SK-N-MC (cell line): ENCODE measurements at regions not wholly inside any gene's neighbourhood (a gene's known extent, or its start where the extent isn't known, plus 50 kb on each side); places are given as distances from the start of the nearest gene placed in this dataset.
A peak's percentile ranks its signal among the peaks of the same experiment; 100 is the strongest.
"Not testable (repeated sequence)": the region's sequence is repeated elsewhere in the genome, so short reads cannot be mapped to it uniquely, and the experiment has no call there.

Source experiments
- DNase-seq: peaks from one replicate; pipeline ENCODE4 v3.0.0-alpha.2; 2011; ENCODE audit warnings: low read depth, low spot score
- H3K27ac ChIP-seq: fragments of 200-600 bp; sonication (generic); 2 replicates; pipeline ENCODE4 v1.5.1; 2016; ENCODE audit warnings: mixed run types
- H3K36me3 ChIP-seq: fragments of 200-600 bp; sonication (generic); 2 replicates; pipeline ENCODE4 v1.6.1; 2017; ENCODE audit warnings: antibody characterized with exemption, low read length, mixed read lengths; ENCODE audit not compliant: insufficient read depth
- H3K4me3 ChIP-seq: fragments of 200-600 bp; sonication (generic); 2 replicates; pipeline ENCODE4 v1.5.1; 2016
- H3K9ac ChIP-seq: fragments of 200-600 bp; sonication (generic); 2 replicates; pipeline ENCODE4 v1.8.0; 2017; ENCODE audit warnings: mixed run types, mixed read lengths; ENCODE audit not compliant: insufficient read length
- H3K9me3 ChIP-seq: fragments of 200-600 bp; sonication (generic); 2 replicates; pipeline ENCODE4 v1.6.1; 2017; ENCODE audit warnings: low read depth, mild to moderate bottlenecking, antibody characterized with exemption, low read length, moderate library complexity, mixed read lengths
- EZH2 ChIP-seq: fragments of 200-600 bp; sonication (generic); IDR thresholded peaks from one replicate; pipeline ENCODE4 v1.6.1; 2017; ENCODE audit warnings: antibody characterized with exemption
- FOXP2 ChIP-seq: optimal IDR thresholded peaks from 2 replicates; pipeline ENCODE3; 2011; ENCODE audit warnings: mild to moderate bottlenecking, moderate library complexity; ENCODE audit not compliant: insufficient read depth; ENCODE audit errors: extremely low read length, control extremely low read depth
- POLR2AphosphoS5 ChIP-seq: IDR thresholded peaks from 2 replicates; pipeline ENCODE4 v1.6.1; 2012; ENCODE audit warnings: mild to moderate bottlenecking, low read depth, low read length, borderline replicate concordance

- no peak for DNase-seq
- Histone ChIP-seq H3K9ac (no peak overlapping the region), H3K9me3 (no peaks in the 10 kb centered on the region; the same call in 1 of the 2 replicates), H3K27ac (no peak overlapping the region), H3K36me3 (no peaks in the 10 kb centered on the region), H3K4me3 (no peak overlapping the region)
- TF ChIP-seq EZH2 (no peak), POLR2AphosphoS5 (no peak), FOXP2 (no peak)
Observed at GRCh38 chr5:92629574-92629973, 951.4 kb downstream of the NR2F1-AS1 start.

- Histone ChIP-seq H3K27ac (no peak overlapping the region), H3K36me3 (no peaks in the 10 kb centered on the region), H3K9ac (no peak overlapping the region), H3K4me3 (no peak overlapping the region), H3K9me3 (no peaks in the 10 kb centered on the region; the same call in 1 of the 2 replicates)
- no peak for DNase-seq
- no peak for TF ChIP-seq FOXP2
- TF ChIP-seq POLR2AphosphoS5, result no peak
- TF ChIP-seq EZH2, result no peak
Observed at GRCh38 chr5:92629000-92629399, 952.0 kb downstream of the NR2F1-AS1 start.

DNA sequence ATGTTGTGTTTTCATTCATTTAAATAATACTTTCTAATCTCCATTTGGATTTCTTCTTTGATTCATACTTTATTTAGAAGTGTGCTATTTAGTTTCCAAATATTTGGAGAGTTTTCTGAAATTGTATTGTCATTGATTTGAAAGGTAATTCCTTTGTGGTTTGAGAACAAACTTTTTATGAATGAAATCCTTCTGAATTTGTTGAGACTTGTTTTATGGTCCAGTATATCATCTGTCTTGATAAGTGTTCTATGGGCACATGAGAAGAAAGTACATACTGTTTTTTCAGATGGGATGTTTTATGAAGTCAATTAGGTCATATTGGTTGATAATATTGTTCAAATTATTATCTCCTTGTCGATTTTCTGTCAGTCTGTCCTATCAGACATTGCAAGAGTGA lies 953.8 kb downstream of the NR2F1-AS1 start:
- H3K27ac ChIP-seq, result no peak overlapping the region
- H3K36me3 ChIP-seq, result no peaks in the 10 kb centered on the region
- no peak overlapping the region for H3K4me3 ChIP-seq
- H3K9ac ChIP-seq, result no peak overlapping the region
- DNase-seq, result no peak
- H3K9me3 ChIP-seq, result no peaks in the 10 kb centered on the region; the same call in 1 of the 2 replicates
- TF ChIP-seq FOXP2, result no peak
- TF ChIP-seq EZH2, result no peak
- TF ChIP-seq POLR2AphosphoS5, result no peak

GRCh38 chr5:92616085-92616484 lies 964.9 kb downstream of the NR2F1-AS1 start:
- Histone ChIP-seq H3K36me3 (no peaks in the 10 kb centered on the region), H3K27ac (no peak overlapping the region), H3K4me3 (no peak overlapping the region), H3K9me3 (peaks cover under 1% of the 10 kb centered on the region; the same call in 1 of the 2 replicates), H3K9ac (no peak overlapping the region)
- TF ChIP-seq POLR2AphosphoS5 (no peak), FOXP2 (no peak), EZH2 (no peak)
- no peak for DNase-seq

DNA sequence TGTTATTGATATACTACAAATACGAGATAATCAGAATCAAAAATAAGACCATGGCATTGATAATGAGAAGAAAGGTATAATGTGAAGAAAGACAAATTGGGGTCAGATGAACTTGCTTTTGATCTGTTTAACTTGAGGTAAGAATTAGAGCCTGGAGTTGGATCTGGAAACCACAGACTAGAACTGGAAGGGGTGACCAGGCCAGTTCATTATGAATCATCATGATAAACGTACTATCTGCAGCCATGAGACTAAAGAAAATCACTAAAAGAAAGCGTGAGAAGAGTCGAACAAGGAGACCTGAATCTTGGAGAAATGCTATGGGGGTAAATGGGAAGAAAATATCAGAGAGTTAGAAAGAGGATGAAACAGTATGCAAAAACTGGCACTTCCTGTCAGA lies 967.5 kb downstream of the NR2F1-AS1 start:
- TF ChIP-seq FOXP2, result no peak
- TF ChIP-seq POLR2AphosphoS5, result no peak
- no peak for TF ChIP-seq EZH2
- Histone ChIP-seq H3K4me3 (no peak overlapping the region), H3K27ac (no peak overlapping the region), H3K9me3 (no peaks in the 10 kb centered on the region), H3K36me3 (no peaks in the 10 kb centered on the region), H3K9ac (no peak overlapping the region)
- DNase-seq, result no peak

- H3K27ac ChIP-seq, DNase-seq, H3K9me3 ChIP-seq, H3K9ac ChIP-seq, H3K36me3 ChIP-seq, H3K4me3 ChIP-seq: not testable (repeated sequence)
Observed at GRCh38 chr5:92610435-92610834, 970.6 kb downstream of the NR2F1-AS1 start.

DNA sequence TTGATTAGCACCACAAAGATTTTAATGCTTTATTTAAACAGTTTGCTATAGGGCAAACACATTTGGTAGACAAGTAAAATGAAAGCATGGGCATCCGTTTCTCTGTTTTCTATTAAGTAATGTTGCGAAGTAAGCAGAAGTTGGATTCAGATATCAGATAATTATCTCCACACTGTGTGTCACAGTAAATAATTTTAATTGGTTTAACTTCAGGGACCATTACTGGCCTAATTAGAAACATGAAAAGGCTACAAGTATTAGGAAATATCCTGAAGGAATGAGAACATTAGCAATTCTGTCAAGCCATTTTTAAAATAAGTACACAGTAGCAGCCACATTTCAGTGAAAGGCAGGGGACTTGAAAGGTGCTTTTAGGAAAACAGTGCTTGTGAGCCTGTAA lies 975.4 kb downstream of the NR2F1-AS1 start:
- peak; percentile 91 for DNase-seq
- H3K36me3 ChIP-seq, result no peaks in the 10 kb centered on the region
- H3K4me3 ChIP-seq, result peak overlapping the region; percentile 72
- H3K9ac ChIP-seq, result no peak overlapping the region
- H3K27ac ChIP-seq, result peak overlapping the region; percentile 95
- no peaks in the 10 kb centered on the region; the same call in 1 of the 2 replicates for H3K9me3 ChIP-seq
- TF ChIP-seq EZH2 (no peak), FOXP2 (peak; percentile 33), POLR2AphosphoS5 (peak; percentile 84; the same call in 1 of the 2 replicates)

DNA sequence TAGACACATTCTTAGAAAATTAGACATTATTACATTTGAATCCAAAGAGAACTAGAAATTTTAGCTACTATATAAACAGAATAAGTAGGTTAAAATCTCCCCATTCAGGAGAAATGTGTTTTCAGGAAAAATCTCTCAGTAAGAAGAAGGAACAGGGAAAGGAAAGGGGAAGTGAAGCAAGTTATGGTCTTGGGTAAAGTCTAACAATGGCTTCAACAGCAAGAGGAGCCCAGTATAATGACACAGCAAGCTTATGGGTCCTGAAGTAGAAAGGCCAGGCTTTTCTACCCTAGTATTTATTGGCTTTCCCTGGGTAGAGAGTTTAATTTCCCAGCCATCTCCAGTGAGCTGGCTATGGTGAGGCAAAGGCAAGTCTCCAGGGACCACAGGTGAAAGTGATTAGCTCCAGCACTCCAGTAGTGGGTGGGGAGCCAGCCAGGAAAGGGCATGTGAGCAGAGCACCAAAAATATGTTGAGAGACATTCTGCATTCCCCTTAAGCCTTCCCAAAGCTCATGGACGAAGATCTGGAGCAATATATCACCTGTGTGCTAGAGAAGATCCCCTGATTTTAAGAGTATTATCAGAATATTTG lies 981.7 kb downstream of the NR2F1-AS1 start:
- no peak for DNase-seq
- no peak overlapping the region for H3K4me3 ChIP-seq
- TF ChIP-seq POLR2AphosphoS5, result no peak
- no peak for TF ChIP-seq FOXP2
- TF ChIP-seq EZH2, result no peak

GRCh38 chr5:92594031-92594430 lies 987.0 kb downstream of the NR2F1-AS1 start:
- no peak overlapping the region for H3K4me3 ChIP-seq
- no peak overlapping the region for H3K27ac ChIP-seq
- no peaks in the 10 kb centered on the region for H3K36me3 ChIP-seq
- TF ChIP-seq FOXP2, result no peak
- TF ChIP-seq EZH2, result no peak
- no peak for TF ChIP-seq POLR2AphosphoS5
- DNase-seq, result no peak
- H3K9me3 ChIP-seq, result no peaks in the 10 kb centered on the region
- no peak overlapping the region for H3K9ac ChIP-seq

More for the DNA sequence above, 981.7 kb downstream of the NR2F1-AS1 start:
- no peak overlapping the region for H3K9ac ChIP-seq
- no peaks in the 10 kb centered on the region for H3K36me3 ChIP-seq
- no peaks in the 10 kb centered on the region; the same call in 1 of the 2 replicates for H3K9me3 ChIP-seq
- no peak overlapping the region for H3K27ac ChIP-seq
